H9 (cell line): ENCODE measurements at regions not wholly inside any gene's neighbourhood (a gene's known extent, or its start where the extent isn't known, plus 50 kb on each side); places are given as distances from the start of the nearest gene placed in this dataset.

Source experiments
- DNase-seq: peaks from one replicate; pipeline ENCODE4 v3.0.0-alpha.2; 2017
- H2AFZ ChIP-seq: one replicate; pipeline ENCODE4 v1.6.1; 2013; ENCODE audit warnings: mild to moderate bottlenecking, low read length, control low read depth, moderate library complexity
- H2AK5ac ChIP-seq: 2 replicates; pipeline ENCODE4 v1.6.1; 2013; ENCODE audit warnings: low read length, control low read depth, mixed read lengths; ENCODE audit not compliant: insufficient read length
- H2BK120ac ChIP-seq: one replicate; pipeline ENCODE4 v1.6.1; 2013; ENCODE audit warnings: low read depth, mild to moderate bottlenecking, low read length, control low read depth, inconsistent platforms; ENCODE audit not compliant: poor library complexity, severe bottlenecking
- H2BK12ac ChIP-seq: 2 replicates; pipeline ENCODE4 v1.6.1; 2013; ENCODE audit warnings: low read length, control low read depth, mixed read lengths, low read depth; ENCODE audit not compliant: insufficient read length
- H2BK15ac ChIP-seq: 2 replicates; pipeline ENCODE4 v1.6.1; 2013; ENCODE audit warnings: low read depth, low read length, control low read depth
- H2BK20ac ChIP-seq: one replicate; pipeline ENCODE4 v1.6.1; 2013; ENCODE audit warnings: low read depth, mild to moderate bottlenecking, low read length, control low read depth, inconsistent platforms; ENCODE audit not compliant: poor library complexity, severe bottlenecking
- H2BK5ac ChIP-seq: 2 replicates; pipeline ENCODE4 v1.6.1; 2013; ENCODE audit warnings: low read length, control low read depth, mixed read lengths; ENCODE audit not compliant: insufficient read length
- H3K14ac ChIP-seq: 2 replicates; pipeline ENCODE4 v1.6.1; 2013; ENCODE audit warnings: low read length, control low read depth; ENCODE audit not compliant: insufficient read depth
- H3K18ac ChIP-seq: 2 replicates; pipeline ENCODE4 v1.6.1; 2013; ENCODE audit warnings: low read depth, mild to moderate bottlenecking, mixed read lengths, low read length, control low read depth; ENCODE audit not compliant: insufficient read length
- H3K23ac ChIP-seq: 2 replicates; pipeline ENCODE4 v1.6.1; 2013; ENCODE audit warnings: low read length, control low read depth, mixed read lengths, low read depth; ENCODE audit not compliant: insufficient read length
- H3K23me2 ChIP-seq: 2 replicates; pipeline ENCODE4 v1.6.1; 2013; ENCODE audit warnings: low read depth, mild to moderate bottlenecking, mixed read lengths, low read length, control low read depth; ENCODE audit not compliant: insufficient read length, poor library complexity, severe bottlenecking
- H3K27ac ChIP-seq: 2 replicates; pipeline ENCODE4 v1.5.1; 2013; ENCODE audit warnings: low read length, control low read depth, mixed read lengths, low read depth; ENCODE audit not compliant: insufficient read length
- H3K27me3 ChIP-seq: 2 replicates; pipeline ENCODE4 v1.6.1; 2013; ENCODE audit warnings: low read length, control low read depth, inconsistent platforms; ENCODE audit not compliant: insufficient read depth
- H3K4ac ChIP-seq: 2 replicates; pipeline ENCODE4 v1.6.1; 2013; ENCODE audit warnings: low read depth, mild to moderate bottlenecking, control low read depth, inconsistent platforms, low read length, moderate library complexity
- H3K4me1 ChIP-seq: 2 replicates; pipeline ENCODE4 v1.6.1; 2013; ENCODE audit warnings: low read length, control low read depth, inconsistent platforms; ENCODE audit not compliant: insufficient read depth
- H3K4me2 ChIP-seq: 2 replicates; pipeline ENCODE4 v1.6.1; 2013; ENCODE audit warnings: low read length, control low read depth, mixed read lengths; ENCODE audit not compliant: insufficient read length, insufficient read depth
- H3K56ac ChIP-seq: 2 replicates; pipeline ENCODE4 v1.6.1; 2013; ENCODE audit warnings: low read depth, mild to moderate bottlenecking, mixed read lengths, low read length, control low read depth; ENCODE audit not compliant: insufficient read length
- H3K79me1 ChIP-seq: 2 replicates; pipeline ENCODE4 v1.6.1; 2013; ENCODE audit warnings: low read depth, mild to moderate bottlenecking, moderate library complexity, low read length, control low read depth, inconsistent platforms; ENCODE audit not compliant: insufficient read depth, poor library complexity, severe bottlenecking
- H3K79me2 ChIP-seq: 2 replicates; pipeline ENCODE4 v1.6.1; 2013; ENCODE audit warnings: low read length, control low read depth, inconsistent platforms; ENCODE audit not compliant: insufficient read depth
- H3K9ac ChIP-seq: 2 replicates; pipeline ENCODE4 v1.6.1; 2013; ENCODE audit warnings: low read length, control low read depth, mixed read lengths; ENCODE audit not compliant: insufficient read length; ENCODE audit errors: extremely low read depth
- H3K9me3 ChIP-seq: one replicate; pipeline ENCODE4 v1.6.1; 2013; ENCODE audit warnings: low read depth, low read length, inconsistent platforms; ENCODE audit not compliant: control insufficient read depth
- H3T11ph ChIP-seq: one replicate; pipeline ENCODE4 v1.6.1; 2013; ENCODE audit warnings: mild to moderate bottlenecking, low read length, control low read depth, inconsistent platforms
- H4K20me1 ChIP-seq: one replicate; pipeline ENCODE4 v1.6.1; 2013; ENCODE audit not compliant: control insufficient read depth, insufficient read length, insufficient read depth
- H4K5ac ChIP-seq: 2 replicates; pipeline ENCODE4 v1.6.1; 2013; ENCODE audit warnings: low read depth, mild to moderate bottlenecking, mixed read lengths, low read length, control low read depth; ENCODE audit not compliant: insufficient read length
- H4K8ac ChIP-seq: replicated peaks from 2 replicates; pipeline ENCODE4 v1.6.1; 2013; ENCODE audit warnings: low read length, control low read depth, mixed read lengths, low read depth; ENCODE audit not compliant: insufficient read length
- H4K91ac ChIP-seq: 2 replicates; pipeline ENCODE4 v1.6.1; 2013; ENCODE audit warnings: low read depth, mild to moderate bottlenecking, moderate library complexity, mixed read lengths, low read length, control low read depth; ENCODE audit not compliant: insufficient read length
- H3K27ac Mint-ChIP-seq, 3 experiments: 2 replicates in 2 of 3; 3 replicates in 1 of 3; pipeline ENCODE4 v1.8.0; 2020 to 2021; ENCODE audit warnings: mixed read lengths in 3 of 3, mild to moderate bottlenecking in 1 of 3, moderate library complexity in 1 of 3
- H3K27me3 Mint-ChIP-seq: 2 replicates; pipeline ENCODE4 v1.8.0; 2021; ENCODE audit warnings: low read depth, mild to moderate bottlenecking, moderate library complexity, mixed read lengths
- H3K36me3 Mint-ChIP-seq, 3 experiments: 2 replicates in 2 of 3; 3 replicates in 1 of 3; pipeline ENCODE4 v1.8.0; 2020 to 2021; ENCODE audit warnings: low read depth in 3 of 3, mixed read lengths in 3 of 3; ENCODE audit not compliant: insufficient read depth in 1 of 3
- H3K4me1 Mint-ChIP-seq, 2 experiments: 2 replicates each; pipeline ENCODE4 v1.8.0; 2020; ENCODE audit warnings: mixed read lengths in 2 of 2
- H3K4me3 Mint-ChIP-seq, 2 experiments: 2 replicates in 1 of 2; 3 replicates in 1 of 2; pipeline ENCODE4 v1.8.0; 2020 to 2021; ENCODE audit warnings: mild to moderate bottlenecking in 2 of 2, mixed read lengths in 2 of 2, moderate library complexity in 1 of 2
- H3K9me3 Mint-ChIP-seq, 2 experiments: 2 replicates in 1 of 2; 3 replicates in 1 of 2; pipeline ENCODE4 v1.8.0; 2020; ENCODE audit warnings: mild to moderate bottlenecking in 2 of 2, mixed read lengths in 2 of 2, moderate library complexity in 1 of 2
- CTCF ChIP-seq: fragments of 200-600 bp; sonication (generic); conservative IDR thresholded peaks from 3 replicates; pipeline ENCODE4 v1.8.0; 2021; ENCODE audit warnings: antibody characterized with exemption, mild to moderate bottlenecking
- WGBS: extraction: QIAGEN DNeasy Blood & Tissue Kit; methylation state at CpG from one replicate; pipeline ENCODE4 v1.1.7; 2013; ENCODE audit warnings: missing lambda C conversion rate, low lambda C conversion rate, mixed read lengths; ENCODE audit not compliant: insufficient read length; ENCODE audit errors: extremely low coverage; 5-methylcytosine and 5-hydroxymethylcytosine counted together

- Histone ChIP-seq H3K79me2 (no peaks in the 10 kb centered on the region), H2BK5ac (no peak overlapping the region), H3T11ph (no peak overlapping the region), H3K4me1 (no peaks in the 10 kb centered on the region), H2BK15ac (no peak overlapping the region), H3K23me2 (no peaks in the 10 kb centered on the region), H2AFZ (no peak overlapping the region), H3K4ac (no peak overlapping the region), H3K9me3 (no peaks in the 10 kb centered on the region), H2AK5ac (no peak overlapping the region), H3K4me2 (no peak overlapping the region), H3K9ac (no peak overlapping the region), H3K23ac (no peak overlapping the region), H2BK120ac (no peak overlapping the region), H3K79me1 (no peaks in the 10 kb centered on the region), H4K8ac (no peak overlapping the region), H4K5ac (no peak overlapping the region), H4K91ac (no peak overlapping the region), H2BK12ac (no peak overlapping the region), H3K14ac (no peak overlapping the region), H3K27ac (no peak overlapping the region), H4K20me1 (no peaks in the 10 kb centered on the region), H3K18ac (no peak overlapping the region), H3K56ac (no peak overlapping the region), H2BK20ac (no peak overlapping the region), H3K27me3 (no peaks in the 10 kb centered on the region)
- H3K9me3 Mint-ChIP-seq: no peaks in the 10 kb centered on the region
- no peak for TF ChIP-seq CTCF
- no peaks in the 10 kb centered on the region for H3K4me1 Mint-ChIP-seq
- no peak for DNase-seq
- H3K36me3 Mint-ChIP-seq: no peaks in the 10 kb centered on the region
- H3K27me3 Mint-ChIP-seq: no peaks in the 10 kb centered on the region
- H3K4me3 Mint-ChIP-seq: no peak overlapping the region
- H3K27ac Mint-ChIP-seq: no peak overlapping the region
- WGBS: no CpG with 5 or more reads among the region's 2 CpGs
These were observed 1029.5 kb upstream of the LRRTM1 start for GRCh38 chr2:81334046-81334445.
